Neural cell (in vitro differentiated cells): ENCODE measurements at regions not wholly inside any gene's neighbourhood (a gene's known extent, or its start where the extent isn't known, plus 50 kb on each side); places are given as distances from the start of the nearest gene placed in this dataset.

Experiments used
- H2AFZ ChIP-seq: fragments of 200-600, 300-800 bp; sonication (generic), shearing (Covaris generic); 2 replicates; pipeline ENCODE4 v1.6.0; 2014; ENCODE audit warnings: low read depth, mild to moderate bottlenecking, antibody characterized with exemption, low read length, moderate library complexity
- H3F3A ChIP-seq: fragments of 200-600 bp; shearing (Covaris generic); 2 replicates; pipeline ENCODE4 v1.6.1; 2016; ENCODE audit warnings: mild to moderate bottlenecking, moderate library complexity, mixed read lengths, antibody characterized with exemption, low read length; ENCODE audit not compliant: insufficient read depth, poor library complexity, severe bottlenecking
- H3K27ac ChIP-seq: fragments of 200-600, 300-800 bp; sonication (generic), shearing (Covaris generic); 2 replicates; pipeline ENCODE4 v1.5.1; 2014; ENCODE audit warnings: mild to moderate bottlenecking, low read length, moderate library complexity
- H3K27me3 ChIP-seq: fragments of 300-800, 200-600 bp; sonication (generic), shearing (Covaris generic); 2 replicates; pipeline ENCODE4 v1.6.0; 2014; ENCODE audit warnings: mild to moderate bottlenecking, low read depth, low read length, moderate library complexity; ENCODE audit not compliant: insufficient read depth
- H3K36me3 ChIP-seq: fragments of 300-800, 200-600 bp; sonication (generic), shearing (Covaris generic); 2 replicates; pipeline ENCODE4 v1.5.1; 2014; ENCODE audit warnings: mild to moderate bottlenecking, antibody characterized with exemption, low read length, moderate library complexity; ENCODE audit not compliant: insufficient read depth
- H3K4me2 ChIP-seq: fragments of 300-800, 200-600 bp; sonication (generic), shearing (Covaris generic); 2 replicates; pipeline ENCODE4 v1.6.0; 2014; ENCODE audit warnings: mild to moderate bottlenecking, low read length
- H3K4me3 ChIP-seq: fragments of 300-800, 200-600 bp; sonication (generic), shearing (Covaris generic); 2 replicates; pipeline ENCODE4 v1.5.1; 2014; ENCODE audit warnings: mild to moderate bottlenecking, low read length, moderate library complexity
- H3K79me2 ChIP-seq: fragments of 200-600 bp; shearing (Covaris generic); replicated peaks from 2 replicates; pipeline ENCODE4 v1.6.0; 2014; ENCODE audit warnings: mild to moderate bottlenecking, low read length, moderate library complexity; ENCODE audit not compliant: insufficient read depth
- H3K9ac ChIP-seq: fragments of 300-800, 200-600 bp; sonication (generic), shearing (Covaris generic); 2 replicates; pipeline ENCODE4 v1.6.1; 2016; ENCODE audit warnings: mild to moderate bottlenecking, low read length, mixed read lengths
- H3K9me2 ChIP-seq: fragments of 200-600 bp; shearing (Covaris generic); 2 replicates; pipeline ENCODE4 v1.6.1; 2016; ENCODE audit warnings: mild to moderate bottlenecking, low read length, mixed read lengths; ENCODE audit not compliant: insufficient read depth
- H3K9me3 ChIP-seq: fragments of 200-600, 300-800 bp; sonication (generic), shearing (Covaris generic); 2 replicates; pipeline ENCODE4 v1.6.1; 2016; ENCODE audit warnings: mild to moderate bottlenecking, mixed run types, low read length, moderate library complexity, mixed read lengths
- H4K20me1 ChIP-seq: fragments of 200-600 bp; shearing (Covaris generic); 2 replicates; pipeline ENCODE4 v1.6.1; 2016; ENCODE audit warnings: mild to moderate bottlenecking, mixed run types; ENCODE audit not compliant: insufficient read depth
- CTCF ChIP-seq: fragments of 450-650 bp; IDR thresholded peaks from 2 replicates; pipeline ENCODE4 v1.5.1; 2014; ENCODE audit warnings: antibody characterized with exemption, mild to moderate bottlenecking, moderate library complexity; ENCODE audit not compliant: poor library complexity, severe bottlenecking
- EP300 ChIP-seq: fragments of 450-650 bp; conservative IDR thresholded peaks from 2 replicates; pipeline ENCODE4 v1.6.1; 2014; ENCODE audit warnings: antibody characterized with exemption, mild to moderate bottlenecking, moderate library complexity; ENCODE audit not compliant: poor library complexity, severe bottlenecking
- EZH2 ChIP-seq: fragments of 200-600, 300-800 bp; shearing (Covaris generic), sonication (generic); IDR thresholded peaks from 2 replicates; pipeline ENCODE4 v1.6.1; 2014; ENCODE audit warnings: antibody characterized with exemption, low read length, borderline replicate concordance, mild to moderate bottlenecking; ENCODE audit not compliant: insufficient read depth, poor library complexity, severe bottlenecking
- MXI1 ChIP-seq: fragments of 450-650 bp; conservative IDR thresholded peaks from 2 replicates; pipeline ENCODE4 v1.6.1; 2014; ENCODE audit warnings: antibody characterized with exemption, mild to moderate bottlenecking; ENCODE audit not compliant: poor library complexity, severe bottlenecking
- POLR2AphosphoS5 ChIP-seq: IDR thresholded peaks from 2 replicates; pipeline ENCODE4 v1.6.1; 2012
- RAD21 ChIP-seq: fragments of 450-650 bp; conservative IDR thresholded peaks from 2 replicates; pipeline ENCODE4 v1.6.1; 2014; ENCODE audit warnings: antibody characterized with exemption, mild to moderate bottlenecking, moderate library complexity
- REST ChIP-seq: IDR thresholded peaks from 2 replicates; pipeline ENCODE4 v1.6.1; 2012; ENCODE audit warnings: borderline replicate concordance
- SMC3 ChIP-seq: fragments of 450-650 bp; conservative IDR thresholded peaks from 2 replicates; pipeline ENCODE4 v1.6.1; 2014; ENCODE audit warnings: antibody characterized with exemption, mild to moderate bottlenecking, moderate library complexity; ENCODE audit not compliant: poor library complexity
- TAF1 ChIP-seq: IDR thresholded peaks from 2 replicates; pipeline ENCODE4 v1.6.1; 2012; ENCODE audit warnings: low read depth

GRCh38 chr9:87829756-87830155, 52.9 kb upstream of the SPATA31E1 start:
- no peak overlapping the region for H3K4me2 ChIP-seq
- H3K27me3 ChIP-seq = no peaks in the 10 kb centered on the region
- H3F3A ChIP-seq = no peaks in the 10 kb centered on the region
- no peaks in the 10 kb centered on the region for H3K9me3 ChIP-seq
- H3K27ac ChIP-seq = no peak overlapping the region
- no peaks in the 10 kb centered on the region for H3K79me2 ChIP-seq
- no peaks in the 10 kb centered on the region for H3K36me3 ChIP-seq
- H3K4me3 ChIP-seq = no peak overlapping the region
- no peak overlapping the region for H2AFZ ChIP-seq
- H3K9me2 ChIP-seq = no peaks in the 10 kb centered on the region
- H4K20me1 ChIP-seq = no peaks in the 10 kb centered on the region
- TF ChIP-seq REST (no peak), MXI1 (no peak), SMC3 (no peak), TAF1 (no peak), EZH2 (no peak), POLR2AphosphoS5 (no peak), RAD21 (no peak), EP300 (no peak), CTCF (no peak)
- no peak overlapping the region for H3K9ac ChIP-seq

GRCh38 chr9:87830446-87830845, 52.2 kb upstream of the SPATA31E1 start:
- no peaks in the 10 kb centered on the region for H3F3A ChIP-seq
- TF ChIP-seq TAF1 (no peak), EZH2 (no peak)
- H3K27ac ChIP-seq = no peak overlapping the region
- no peak overlapping the region for H3K9ac ChIP-seq
- no peaks in the 10 kb centered on the region for H3K27me3 ChIP-seq
- H2AFZ ChIP-seq = no peak overlapping the region
- no peak overlapping the region for H3K4me3 ChIP-seq
- H3K79me2 ChIP-seq = no peaks in the 10 kb centered on the region
- no peak overlapping the region for H3K4me2 ChIP-seq
- H3K9me3 ChIP-seq = no peaks in the 10 kb centered on the region
- H3K36me3 ChIP-seq = no peaks in the 10 kb centered on the region
- no peaks in the 10 kb centered on the region for H4K20me1 ChIP-seq
- H3K9me2 ChIP-seq = no peaks in the 10 kb centered on the region

GRCh38 chr9:87831159-87831558, 51.5 kb upstream of the SPATA31E1 start:
- Histone ChIP-seq H3K4me2 (no peak overlapping the region), H3K9me3 (no peaks in the 10 kb centered on the region), H3K36me3 (no peaks in the 10 kb centered on the region), H3K27me3 (no peaks in the 10 kb centered on the region), H2AFZ (no peak overlapping the region), H3F3A (no peaks in the 10 kb centered on the region), H3K79me2 (no peaks in the 10 kb centered on the region), H3K9ac (no peak overlapping the region), H3K4me3 (no peak overlapping the region), H3K9me2 (no peaks in the 10 kb centered on the region), H3K27ac (no peak overlapping the region), H4K20me1 (no peaks in the 10 kb centered on the region)
- TF ChIP-seq EP300 = no peak
- no peak for TF ChIP-seq SMC3
- TF ChIP-seq RAD21 = no peak
- no peak for TF ChIP-seq TAF1
- TF ChIP-seq EZH2 = no peak
- TF ChIP-seq POLR2AphosphoS5 = no peak
- no peak for TF ChIP-seq REST
- no peak for TF ChIP-seq CTCF
- TF ChIP-seq MXI1 = no peak
